K562 (cell line): ENCODE measurements at regions not wholly inside any gene's neighbourhood (a gene's known extent, or its start where the extent isn't known, plus 50 kb on each side); places are given as distances from the start of the nearest gene placed in this dataset.
"Not testable (repeated sequence)": the region's sequence is repeated elsewhere in the genome, so short reads cannot be mapped to it uniquely, and the experiment has no call there.

Experiments
- ATAC-seq: fragments of 200-7000 bp; cut with Tn5 transposase; 3 replicates; pipeline ENCODE4 v1.9.1; 2020; ENCODE audit warnings: moderate library complexity
- BruUV-seq: library from RNA; stranded (reverse); fragments of 400-500 nt; replicated peaks from 2 replicates; lab custom pipeline; 2021; lab: Mats Ljungman, UMichigan
- CTCF ChIA-PET: fragments of 300-600 bp; formaldehyde crosslinking; extraction: SDS; loops from one replicate; lab custom pipeline; 2021; ENCODE audit warnings: low intra/inter-chr PET ratio; lab: Yijun Ruan, JAX
- POLR2A ChIA-PET: fragments of 300-600, 350-650 bp; sonication (Branson Sonifier 250); formaldehyde crosslinking; extraction: SDS; loops from one replicate; lab custom pipeline; 2021; ENCODE audit warnings: antibody characterized with exemption, inconsistent platforms; lab: Yijun Ruan, JAX
- DNase-seq, 4 experiments: peaks; one replicate each; pipeline versions ENCODE4 v3.0.0 to v3.0.0-alpha.2; 2011 to 2018; ENCODE audit warnings: low spot score in 3 of 4, mixed read lengths in 3 of 4; ENCODE audit errors: extremely low read depth in 1 of 4
- FAIRE-seq: peaks from 2 replicates; lab custom pipeline; 2011; peaks lifted over from hg19 to GRCh38; lab: Jason Lieb, UNC
- H2AFZ ChIP-seq: 2 replicates; pipeline ENCODE4 v1.6.0; 2011; ENCODE audit warnings: low read depth, low read length, control low read depth, inconsistent platforms
- H3K27ac ChIP-seq: fragments of 200-600 bp; 3 replicates; pipeline ENCODE4 v1.8.0; 2011; ENCODE audit warnings: low read depth, mild to moderate bottlenecking, control low read depth, inconsistent platforms, low read length, moderate library complexity, mixed read lengths; ENCODE audit errors: extremely low read depth
- H3K27me3 ChIP-seq, 2 experiments: fragments of 300-600 bp in 1 of 2; 2 replicates in 1 of 2; 3 replicates in 1 of 2; pipeline versions ENCODE4 v1.6.0 to v1.8.0; 2011; ENCODE audit warnings: inconsistent platforms in 2 of 2, low read length in 2 of 2, mild to moderate bottlenecking in 1 of 2, mixed read lengths in 1 of 2, moderate library complexity in 1 of 2; ENCODE audit not compliant: control insufficient read depth in 2 of 2, insufficient read depth in 2 of 2
- H3K36me3 ChIP-seq: fragments of 300-600 bp; 3 replicates; pipeline ENCODE4 v1.8.0; 2011; ENCODE audit warnings: mild to moderate bottlenecking, low read length, inconsistent platforms; ENCODE audit not compliant: control insufficient read depth, insufficient read depth
- H3K4me1 ChIP-seq, 2 experiments: fragments of 200-600 bp in 1 of 2; replicated peaks in 1 of 2; 2 replicates in 1 of 2; 3 replicates in 1 of 2; pipeline versions ENCODE4 v1.5.1 to v1.8.0; 2011; ENCODE audit warnings: inconsistent platforms in 2 of 2, low read length in 2 of 2, mild to moderate bottlenecking in 1 of 2, mixed read lengths in 1 of 2, moderate library complexity in 1 of 2; ENCODE audit not compliant: control insufficient read depth in 2 of 2, insufficient read depth in 2 of 2
- H3K4me2 ChIP-seq: 2 replicates; pipeline ENCODE4 v1.6.1; 2011; ENCODE audit warnings: low read length, control low read depth, inconsistent platforms, mixed read lengths; ENCODE audit not compliant: insufficient read depth
- H3K4me3 ChIP-seq: fragments of 200-600 bp; sonication (generic), shearing (Covaris generic); 2 replicates; pipeline ENCODE4 v1.5.1; 2016; ENCODE audit warnings: control low read depth, inconsistent platforms
- H3K79me2 ChIP-seq: fragments of 200-600 bp; 3 replicates; pipeline ENCODE4 v1.8.0; 2011; ENCODE audit warnings: low read length, inconsistent platforms; ENCODE audit not compliant: control insufficient read depth, insufficient read depth
- H3K9ac ChIP-seq, 2 experiments: 2 replicates each; pipeline versions ENCODE4 v1.6.0 to v1.6.1; 2011; ENCODE audit warnings: low read depth in 2 of 2, low read length in 2 of 2, control low read depth in 1 of 2, inconsistent platforms in 1 of 2, mild to moderate bottlenecking in 1 of 2, mixed read lengths in 1 of 2; ENCODE audit not compliant: insufficient read depth in 1 of 2
- H3K9me1 ChIP-seq: one replicate; pipeline ENCODE4 v1.6.0; 2011; ENCODE audit warnings: inconsistent platforms, mild to moderate bottlenecking, low read length, moderate library complexity; ENCODE audit not compliant: control insufficient read depth, insufficient read depth
- H3K9me3 ChIP-seq: replicated peaks from 2 replicates; pipeline ENCODE4 v1.5.1; 2011; ENCODE audit warnings: low read depth, low read length, inconsistent platforms; ENCODE audit not compliant: control insufficient read depth, insufficient read depth
- H4K20me1 ChIP-seq: replicated peaks from 2 replicates; pipeline ENCODE4 v1.6.1; 2011; ENCODE audit warnings: low read length, inconsistent platforms, mixed read lengths; ENCODE audit not compliant: control insufficient read depth, insufficient read depth
- ATF2 ChIP-seq: sonication (generic); formaldehyde crosslinking; IDR thresholded peaks from 2 replicates; pipeline ENCODE4 v1.8.1; 2022; ENCODE audit warnings: missing genetic modification reagents
- HDAC2 ChIP-seq: fragments of 450-650 bp; IDR thresholded peaks from 2 replicates; pipeline ENCODE4 v1.6.1; 2016; ENCODE audit warnings: mild to moderate bottlenecking
- MTA2 ChIP-seq: fragments of 450-650 bp; IDR thresholded peaks from 2 replicates; pipeline ENCODE4 v1.6.1; 2016; ENCODE audit warnings: low read depth
- NEUROD1 ChIP-seq: fragments of 150-350 bp; IDR thresholded peaks from 2 replicates; pipeline ENCODE4 v1.6.1; 2014; ENCODE audit warnings: borderline replicate concordance, low read length, low read depth; ENCODE audit not compliant: partially characterized antibody
- PBX2 ChIP-seq, 2 experiments: IDR thresholded peaks in 1 of 2; conservative IDR thresholded peaks in 1 of 2; 2 replicates each; pipeline ENCODE4 v1.6.1; 2016; ENCODE audit warnings: low read depth in 2 of 2, mild to moderate bottlenecking in 1 of 2, missing compliant biosample characterization in 1 of 2, missing genetic modification characterization in 1 of 2, moderate library complexity in 1 of 2
- PTRF ChIP-seq: fragments of 450-650 bp; IDR thresholded peaks from 2 replicates; pipeline ENCODE4 v1.6.1; 2016; ENCODE audit warnings: mild to moderate bottlenecking, missing genetic modification characterization, missing compliant biosample characterization
- XRCC3 ChIP-seq: fragments of 450-650 bp; IDR thresholded peaks from 2 replicates; pipeline ENCODE4 v1.6.1; 2017; ENCODE audit warnings: mild to moderate bottlenecking, moderate library complexity
- WGBS: fragments of 100-300 bp; shearing (Covaris generic); methylation state at CpG from one replicate; pipeline ENCODE4 v1.1.6; 2016; ENCODE audit warnings: low coverage, mixed read lengths; ENCODE audit not compliant: insufficient coverage; ENCODE audit errors: missing lambda C conversion rate; 5-methylcytosine and 5-hydroxymethylcytosine counted together
- in situ Hi-C: fragments of 300-500 bp; cut with MboI; formaldehyde crosslinking; loops from 4 replicates; pipeline ENCODE4 v1.15.0; 2018; ENCODE audit warnings: inconsistent platforms, mixed read lengths
- intact Hi-C: fragments of 100-400 bp; cut with micrococcal nuclease; formaldehyde crosslinking; loops from 2 replicates; pipeline ENCODE4 v1.14.2; 2022
- TF ChIP-seq, protein P1 (sequence below): fragments of 250-450 bp; sonication (Bioruptor Pico); IDR thresholded peaks from 2 replicates; pipeline ENCODE4 v1.8.0; 2022; ENCODE audit warnings: moderate library complexity, mild to moderate bottlenecking, inconsistent platforms

DNA sequence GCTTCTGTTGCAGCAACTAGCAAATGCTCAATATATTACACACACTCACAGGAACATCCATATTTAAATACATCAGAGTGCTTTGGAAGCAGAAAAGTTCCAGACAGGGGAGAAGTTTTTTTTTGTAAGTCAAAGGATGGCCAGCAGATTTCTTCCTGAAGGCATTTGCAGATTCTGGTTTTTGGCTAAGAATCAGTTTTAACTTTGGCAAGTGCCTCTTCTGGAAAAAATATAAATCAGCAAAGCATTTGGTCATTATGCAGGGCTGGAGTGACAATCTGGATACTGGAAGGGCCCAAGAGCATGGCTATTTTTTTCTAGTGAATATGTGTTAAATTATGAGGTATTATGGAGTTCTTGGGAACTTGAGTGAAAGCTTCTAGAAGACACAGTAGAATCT, 495.3 kb upstream of the ARPP21 start (continued):
- TF ChIP-seq PTRF (no peak), HDAC2 (no peak), NEUROD1 (no peak), ATF2 (CRISPR knock-in tag) (no peak), XRCC3 (no peak), MTA2 (no peak), PBX2 (CRISPR knock-in tag; IDR thresholded peaks at IDR 0.05; ENCODE audit: low read depth) (no peak), PBX2 (tag; conservative IDR thresholded peaks at IDR 0.05; ENCODE audit: low read depth) (no peak)
- TF ChIP-seq, protein P1, sequence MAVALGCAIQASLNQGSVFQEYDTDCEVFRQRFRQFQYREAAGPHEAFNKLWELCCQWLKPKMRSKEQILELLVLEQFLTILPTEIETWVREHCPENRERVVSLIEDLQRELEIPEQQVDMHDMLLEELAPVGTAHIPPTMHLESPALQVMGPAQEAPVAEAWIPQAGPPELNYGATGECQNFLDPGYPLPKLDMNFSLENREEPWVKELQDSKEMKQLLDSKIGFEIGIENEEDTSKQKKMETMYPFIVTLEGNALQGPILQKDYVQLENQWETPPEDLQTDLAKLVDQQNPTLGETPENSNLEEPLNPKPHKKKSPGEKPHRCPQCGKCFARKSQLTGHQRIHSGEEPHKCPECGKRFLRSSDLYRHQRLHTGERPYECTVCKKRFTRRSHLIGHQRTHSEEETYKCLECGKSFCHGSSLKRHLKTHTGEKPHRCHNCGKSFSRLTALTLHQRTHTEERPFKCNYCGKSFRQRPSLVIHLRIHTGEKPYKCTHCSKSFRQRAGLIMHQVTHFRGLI (CRISPR knock-in tag) = no peak

GRCh38 chr3:35146256-35147035, 492.9 kb upstream of the ARPP21 start:
- H3K4me1 ChIP-seq, H3K4me2 ChIP-seq, H2AFZ ChIP-seq, POLR2A ChIA-PET, H3K27ac ChIP-seq, H3K4me3 ChIP-seq, H3K9ac ChIP-seq, H4K20me1 ChIP-seq, DNase-seq, ATAC-seq, FAIRE-seq, BruUV-seq, CTCF ChIA-PET, H3K9me3 ChIP-seq, in situ Hi-C loops, H3K36me3 ChIP-seq, H3K9me1 ChIP-seq, intact Hi-C loops, H3K79me2 ChIP-seq, H3K27me3 ChIP-seq: not testable (repeated sequence)
- WGBS = 0% methylated on average over 8 of the region's 10 CpGs
